M059J (cell line): ENCODE measurements at regions not wholly inside any gene's neighbourhood (a gene's known extent, or its start where the extent isn't known, plus 50 kb on each side); places are given as distances from the start of the nearest gene placed in this dataset.

Experiments
- DNase-seq: peaks from one replicate; pipeline ENCODE4 v3.0.0-alpha.2; 2012; ENCODE audit warnings: low read depth

DNA sequence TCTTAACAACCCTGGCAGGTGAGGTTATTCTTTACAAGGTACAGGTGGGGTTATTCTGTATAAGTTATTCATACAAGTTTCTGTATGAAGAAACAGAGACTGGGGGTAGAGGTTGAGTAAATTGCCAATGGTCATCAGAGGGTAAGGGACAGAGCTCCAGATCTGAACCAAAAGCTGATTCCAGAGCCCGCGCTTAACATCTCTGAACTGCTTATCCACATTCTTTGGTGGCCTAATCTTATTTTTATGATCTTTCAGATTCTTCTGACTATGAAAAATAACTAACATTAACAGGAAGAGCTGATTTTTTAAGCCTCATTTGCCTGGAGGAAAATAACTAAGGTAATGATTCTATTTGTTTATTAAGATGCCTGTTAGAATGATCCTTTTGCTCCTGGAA, 63.9 kb upstream of the BARHL2 start:
- no peak for DNase-seq

DNA sequence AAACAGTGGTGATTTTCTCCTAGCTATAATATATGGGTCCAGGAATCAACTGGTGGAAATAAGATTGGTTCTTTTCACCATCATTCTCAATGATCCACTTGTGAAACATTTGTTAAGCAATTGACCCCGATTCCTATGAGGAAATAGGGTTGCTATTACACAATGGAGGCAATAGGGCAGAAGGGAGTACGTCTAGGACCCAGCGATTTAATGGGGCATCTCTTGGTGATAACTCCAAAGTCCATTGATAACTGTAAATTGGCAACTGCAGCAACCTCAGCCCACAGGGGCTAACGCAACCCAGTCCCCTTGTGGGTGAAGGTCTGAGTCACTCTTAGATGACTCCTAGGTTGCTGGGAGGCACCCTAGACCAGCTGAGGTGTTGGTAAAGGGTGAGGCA, 62.5 kb upstream of the BARHL2 start:
- no peak for DNase-seq

DNA sequence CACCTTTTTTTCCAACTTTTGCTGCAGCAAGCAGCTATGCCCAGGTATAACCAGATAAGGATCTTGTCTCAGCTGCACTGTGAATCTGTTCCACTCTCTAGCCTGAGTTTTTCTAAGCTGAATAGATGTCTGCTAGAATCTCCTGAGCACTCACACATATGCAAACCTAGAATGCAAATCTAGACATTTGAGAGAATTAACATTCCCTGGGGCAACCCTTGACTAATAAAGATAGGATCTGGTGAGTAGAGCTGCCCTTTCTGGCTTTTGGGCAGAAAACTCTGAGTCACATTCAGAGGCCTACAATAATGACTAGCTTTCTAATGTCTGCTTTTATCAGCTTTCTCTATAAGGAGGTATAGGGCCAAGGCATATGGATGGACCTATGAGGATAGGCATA, 61.4 kb upstream of the BARHL2 start:
- peak; percentile 33 for DNase-seq

DNA sequence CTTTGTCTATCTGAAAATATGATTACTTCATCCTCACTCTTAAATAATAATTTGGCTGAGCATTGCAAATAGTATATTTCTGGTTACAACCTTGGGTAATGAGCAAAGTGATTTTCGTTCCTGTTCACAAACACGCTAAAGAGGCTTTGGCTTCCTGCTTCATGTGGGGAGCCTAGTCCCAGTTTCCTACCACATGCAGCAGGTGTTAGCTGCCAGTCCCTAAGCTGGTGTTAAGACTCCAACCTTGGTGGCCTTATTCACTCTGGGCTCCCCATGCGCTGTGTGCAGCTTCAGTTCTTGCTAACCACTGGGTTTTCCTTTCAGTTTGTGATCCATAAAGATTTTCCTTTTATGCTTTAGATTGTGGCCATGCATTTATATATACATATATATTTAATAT, 56.7 kb upstream of the BARHL2 start:
- no peak for DNase-seq

DNA sequence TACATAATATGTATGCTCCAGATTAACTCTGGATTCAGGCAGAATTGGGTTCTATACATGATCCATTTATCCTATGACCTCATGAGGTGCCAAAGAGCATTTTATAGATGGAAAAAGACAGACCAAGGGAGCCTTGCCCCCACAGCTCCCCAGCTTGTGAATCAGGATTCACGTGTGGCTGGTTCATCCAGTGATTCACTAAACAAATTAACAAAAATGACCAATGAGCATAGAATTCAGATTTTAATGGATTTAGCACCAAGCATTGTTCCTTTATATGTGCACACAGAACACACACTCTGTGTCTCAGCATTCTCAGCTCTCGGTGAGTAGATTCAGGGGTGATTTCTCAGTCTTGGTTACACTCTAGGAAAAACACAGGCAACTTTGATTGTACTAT, 51.7 kb upstream of the BARHL2 start:
- peak; percentile 31 for DNase-seq

DNA sequence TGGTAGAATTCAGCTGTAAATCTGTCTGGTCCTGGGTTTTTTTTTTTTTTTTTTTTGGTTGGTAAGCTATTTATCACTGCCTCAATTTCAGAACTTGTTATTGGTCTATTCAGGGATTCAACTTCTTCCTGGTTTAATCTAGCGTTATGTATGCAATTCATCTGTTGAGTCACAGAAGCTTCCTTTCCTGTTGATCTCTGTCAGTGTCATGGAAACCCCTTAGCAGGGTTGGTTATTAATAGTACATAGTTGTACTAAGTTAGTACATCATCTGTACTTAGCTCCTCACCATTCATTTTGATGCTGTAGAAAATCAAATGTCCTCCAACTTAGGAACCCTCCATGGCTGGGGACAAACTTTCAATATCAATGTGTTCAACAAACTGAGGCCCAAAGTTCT, 51.0 kb upstream of the BARHL2 start:
- peak; percentile 46 for DNase-seq
